H1 (cell line): ENCODE measurements at regions not wholly inside any gene's neighbourhood (a gene's known extent, or its start where the extent isn't known, plus 50 kb on each side); places are given as distances from the start of the nearest gene placed in this dataset.

Source experiments
- CTCF ChIA-PET: fragments of 300-600 bp; sonication (Branson Sonifier 250); formaldehyde crosslinking; loops from one replicate; lab custom pipeline; 2021; ENCODE audit not compliant: partially characterized antibody; lab: Charles Lee
- POLR2A ChIA-PET: fragments of 300-600 bp; sonication (Branson Sonifier 250); formaldehyde crosslinking; loops from one replicate; lab custom pipeline; 2021; ENCODE audit warnings: inconsistent platforms; ENCODE audit not compliant: partially characterized antibody; lab: Charles Lee
- DNase-seq, 2 experiments: peaks; one replicate each; pipeline versions ENCODE4 v3.0.0 to v3.0.0-alpha.2; 2010 to 2022; ENCODE audit warnings: low spot score in 2 of 2, low read depth in 1 of 2, mixed read lengths in 1 of 2
- FAIRE-seq: peaks from 2 replicates; lab custom pipeline; 2011; peaks lifted over from hg19 to GRCh38; lab: Jason Lieb, UNC
- H2AFZ ChIP-seq: 2 replicates; pipeline ENCODE4 v1.8.1; 2012; ENCODE audit warnings: low read length, inconsistent platforms
- H2AK5ac ChIP-seq: 2 replicates; pipeline ENCODE4 v1.6.1; 2013; ENCODE audit warnings: low read depth, low read length
- H2BK120ac ChIP-seq: replicated peaks from 2 replicates; pipeline ENCODE3; 2013; ENCODE audit warnings: low read depth, low read length, inconsistent platforms
- H2BK12ac ChIP-seq: 2 replicates; pipeline ENCODE4 v1.6.1; 2013; ENCODE audit warnings: low read depth, low read length
- H2BK15ac ChIP-seq: 2 replicates; pipeline ENCODE4 v1.6.1; 2013; ENCODE audit warnings: low read length
- H2BK20ac ChIP-seq: 2 replicates; pipeline ENCODE4 v1.6.1; 2013; ENCODE audit warnings: low read length
- H2BK5ac ChIP-seq: 2 replicates; pipeline ENCODE4 v1.6.1; 2013; ENCODE audit warnings: low read depth, low read length
- H3K14ac ChIP-seq: 2 replicates; pipeline ENCODE4 v1.6.1; 2013; ENCODE audit warnings: inconsistent platforms; ENCODE audit not compliant: insufficient read length
- H3K18ac ChIP-seq: 2 replicates; pipeline ENCODE4 v1.6.1; 2013; ENCODE audit warnings: low read length; ENCODE audit errors: extremely low read depth
- H3K23ac ChIP-seq: 2 replicates; pipeline ENCODE4 v1.6.1; 2013; ENCODE audit warnings: inconsistent platforms; ENCODE audit not compliant: insufficient read length
- H3K23me2 ChIP-seq: 2 replicates; pipeline ENCODE4 v1.6.1; 2013; ENCODE audit warnings: low read depth, low read length
- H3K27ac ChIP-seq: 2 replicates; pipeline ENCODE4 v1.6.1; 2011; ENCODE audit warnings: low read depth, low read length, inconsistent platforms
- H3K27me3 ChIP-seq, 4 experiments: replicated peaks in 1 of 4; 1 replicate in 1 of 4; 2 replicates in 3 of 4; pipeline versions ENCODE4 v1.6.1 to v1.8.1; 2011 to 2013; ENCODE audit warnings: low read length in 3 of 4, mild to moderate bottlenecking in 3 of 4, inconsistent platforms in 2 of 4, mixed read lengths in 2 of 4, moderate library complexity in 1 of 4; ENCODE audit not compliant: control insufficient read depth in 3 of 4, insufficient read depth in 3 of 4; ENCODE audit errors: extremely low read depth in 1 of 4
- H3K36me3 ChIP-seq, 4 experiments: 2 replicates each; pipeline versions ENCODE4 v1.6.1 to v1.8.1; 2011 to 2013; ENCODE audit warnings: mild to moderate bottlenecking in 4 of 4, low read length in 3 of 4, moderate library complexity in 2 of 4, control low read depth in 1 of 4, inconsistent platforms in 1 of 4; ENCODE audit not compliant: insufficient read depth in 4 of 4, control insufficient read depth in 2 of 4
- H3K4ac ChIP-seq: replicated peaks from 2 replicates; pipeline ENCODE3; 2013; ENCODE audit warnings: low read length, low read depth, mixed read lengths, inconsistent platforms; ENCODE audit not compliant: insufficient read length
- H3K4me1 ChIP-seq, 4 experiments: replicated peaks in 1 of 4; 1 replicate in 1 of 4; 2 replicates in 3 of 4; pipeline versions ENCODE4 v1.6.1 to v1.8.1; 2011 to 2013; ENCODE audit warnings: low read length in 3 of 4, inconsistent platforms in 2 of 4, mixed read lengths in 1 of 4; ENCODE audit not compliant: insufficient read depth in 4 of 4, control insufficient read depth in 3 of 4
- H3K4me2 ChIP-seq, 2 experiments: 2 replicates each; pipeline versions ENCODE4 v1.6.1 to v1.8.1; 2011 to 2013; ENCODE audit warnings: low read depth in 2 of 2, low read length in 2 of 2, control low read depth in 1 of 2, inconsistent platforms in 1 of 2, mild to moderate bottlenecking in 1 of 2; ENCODE audit not compliant: insufficient read depth in 1 of 2
- H3K4me3 ChIP-seq, 4 experiments: fragments of 200-600, 300-600 bp in 1 of 4; sonication (generic), shearing (Covaris generic), sonication (Bioruptor Twin) in 1 of 4; 2 replicates each; pipeline versions ENCODE4 v1.5.1 to v1.8.1; 2011 to 2016; ENCODE audit warnings: low read length in 4 of 4, low read depth in 3 of 4, control low read depth in 2 of 4, inconsistent platforms in 2 of 4, mild to moderate bottlenecking in 2 of 4, mixed read lengths in 1 of 4, moderate library complexity in 1 of 4; ENCODE audit not compliant: insufficient read depth in 2 of 4; ENCODE audit errors: extremely low read depth in 1 of 4
- H3K56ac ChIP-seq: replicated peaks from 2 replicates; pipeline ENCODE3; 2013; ENCODE audit warnings: low read depth, mild to moderate bottlenecking, mixed read lengths, low read length, inconsistent platforms; ENCODE audit not compliant: insufficient read length
- H3K79me1 ChIP-seq: 2 replicates; pipeline ENCODE4 v1.6.1; 2013; ENCODE audit warnings: low read depth, low read length, control low read depth
- H3K79me2 ChIP-seq, 2 experiments: 2 replicates each; pipeline versions ENCODE4 v1.6.1 to v1.8.1; 2012 to 2013; ENCODE audit warnings: low read length in 2 of 2, mild to moderate bottlenecking in 2 of 2, inconsistent platforms in 1 of 2; ENCODE audit not compliant: insufficient read depth in 2 of 2, control insufficient read depth in 1 of 2
- H3K9ac ChIP-seq, 4 experiments: replicated peaks in 1 of 4; 1 replicate in 1 of 4; 2 replicates in 3 of 4; pipeline versions ENCODE4 v1.6.1 to v1.8.1; 2011 to 2013; ENCODE audit warnings: low read depth in 3 of 4, low read length in 3 of 4, control low read depth in 2 of 4, mild to moderate bottlenecking in 2 of 4, moderate library complexity in 2 of 4, inconsistent platforms in 1 of 4; ENCODE audit errors: extremely low read depth in 1 of 4
- H3K9me3 ChIP-seq, 2 experiments: 2 replicates each; pipeline versions ENCODE4 v1.6.1 to v1.8.1; 2012 to 2013; ENCODE audit warnings: mild to moderate bottlenecking in 2 of 2, moderate library complexity in 2 of 2, control low read depth in 1 of 2, inconsistent platforms in 1 of 2, low read depth in 1 of 2, low read length in 1 of 2, mixed read lengths in 1 of 2; ENCODE audit not compliant: insufficient read depth in 2 of 2
- H4K20me1 ChIP-seq, 2 experiments: replicated peaks in 1 of 2; 2 replicates each; pipeline versions ENCODE3 to v1.8.1; 2011 to 2013; ENCODE audit warnings: inconsistent platforms in 2 of 2, low read length in 2 of 2, mild to moderate bottlenecking in 1 of 2; ENCODE audit not compliant: insufficient read depth in 2 of 2, control insufficient read depth in 1 of 2
- H4K5ac ChIP-seq: 2 replicates; pipeline ENCODE4 v1.6.1; 2013; ENCODE audit warnings: low read length, low read depth, mixed read lengths, inconsistent platforms; ENCODE audit not compliant: insufficient read length
- H4K8ac ChIP-seq: 2 replicates; pipeline ENCODE4 v1.8.0; 2013; ENCODE audit warnings: mild to moderate bottlenecking, moderate library complexity, low read length, inconsistent platforms; ENCODE audit not compliant: insufficient read depth; ENCODE audit errors: extremely low read depth
- H4K91ac ChIP-seq: replicated peaks from 2 replicates; pipeline ENCODE3; 2013; ENCODE audit warnings: low read length, mixed read lengths, inconsistent platforms; ENCODE audit not compliant: insufficient read length
- ASH2L ChIP-seq: fragments of 200-600, 300-600 bp; sonication (generic); IDR thresholded peaks from one replicate; pipeline ENCODE4 v1.7.1; 2017; ENCODE audit warnings: low read length
- BACH1 ChIP-seq: IDR thresholded peaks from 2 replicates; pipeline ENCODE4 v1.6.1; 2012; ENCODE audit warnings: low read length, improper control_type of control experiment
- CBX5 ChIP-seq: fragments of 300-800, 300-1000 bp; sonication (generic); IDR thresholded peaks from 2 replicates; pipeline ENCODE4 v1.7.1; 2016; ENCODE audit warnings: antibody characterized with exemption, low read length, low read depth
- CEBPB ChIP-seq: IDR thresholded peaks from 2 replicates; pipeline ENCODE4 v1.6.1; 2012; ENCODE audit warnings: low read depth, low read length
- CHD1 ChIP-seq: IDR thresholded peaks from 2 replicates; pipeline ENCODE4 v1.6.1; 2012; ENCODE audit warnings: low read depth, low read length, improper control_type of control experiment
- EP300 ChIP-seq, 2 experiments: IDR thresholded peaks; 1 replicate in 1 of 2; 2 replicates in 1 of 2; pipeline ENCODE4 v1.6.1; 2011 to 2012; ENCODE audit warnings: low read depth in 2 of 2, low read length in 2 of 2, mild to moderate bottlenecking in 2 of 2, borderline replicate concordance in 1 of 2, inconsistent platforms in 1 of 2, moderate library complexity in 1 of 2
- FOSL1 ChIP-seq: IDR thresholded peaks from 2 replicates; pipeline ENCODE4 v1.6.1; 2011; ENCODE audit warnings: mild to moderate bottlenecking, low read depth, low read length, moderate library complexity; ENCODE audit not compliant: insufficient read depth
- HDAC2 ChIP-seq, 2 experiments: fragments of 300-600 bp in 1 of 2; sonication (generic) in 1 of 2; IDR thresholded peaks; 2 replicates each; pipeline ENCODE4 v1.6.1; 2011 to 2012; ENCODE audit warnings: low read depth in 2 of 2, low read length in 2 of 2, mild to moderate bottlenecking in 2 of 2, moderate library complexity in 2 of 2, borderline replicate concordance in 1 of 2, inconsistent platforms in 1 of 2
- PHF8 ChIP-seq: fragments of 200-600 bp; sonication (generic); conservative IDR thresholded peaks from 2 replicates; pipeline ENCODE4 v1.7.1; 2012; ENCODE audit warnings: low read depth, mild to moderate bottlenecking, inconsistent platforms, low read length, moderate library complexity
- whole genome bisulfite sequencing, 2 experiments: shearing (Covaris generic) in 1 of 2; methylation state at CpG; one replicate each; pipeline versions ENCODE4 v1.1.6 to v1.1.7; 2013 to 2015; ENCODE audit warnings: low lambda C conversion rate in 2 of 2, mixed read lengths in 2 of 2, inconsistent platforms in 1 of 2, low coverage in 1 of 2, missing lambda C conversion rate in 1 of 2; ENCODE audit not compliant: insufficient replicate concordance in 2 of 2, insufficient coverage in 1 of 2, insufficient read length in 1 of 2; ENCODE audit errors: extremely low coverage in 1 of 2, missing lambda C conversion rate in 1 of 2; 5-methylcytosine and 5-hydroxymethylcytosine counted together
- TF ChIP-seq, protein P1 (sequence below): IDR thresholded peaks from 2 replicates; pipeline ENCODE4 v1.6.1; 2012; ENCODE audit warnings: low read length, inconsistent platforms

DNA sequence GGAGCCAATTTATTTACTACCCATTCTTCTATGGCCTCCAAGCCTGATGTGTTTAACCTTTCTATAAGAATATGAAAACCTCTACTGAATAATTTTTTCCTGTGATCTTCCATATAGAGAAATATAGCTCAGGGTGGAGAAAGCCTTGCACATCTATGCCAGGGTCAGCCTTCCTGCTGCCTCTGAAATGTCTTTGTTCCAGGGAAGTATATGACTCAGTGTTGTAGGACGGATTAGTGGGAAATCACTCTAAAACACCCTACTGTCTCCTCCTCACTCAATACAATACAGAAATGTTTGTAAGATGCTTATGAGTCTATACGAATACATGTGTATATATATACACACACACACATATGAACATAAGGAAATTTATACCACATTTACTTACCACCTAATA lies 1044.9 kb downstream of the BRINP3 start:
- no peak overlapping the region for H3K4ac ChIP-seq
- H3K14ac ChIP-seq, result no peak overlapping the region
- H3K36me3 ChIP-seq, result no peaks in the 10 kb centered on the region
- H2BK20ac ChIP-seq, result no peak overlapping the region
- no peak overlapping the region for H2BK15ac ChIP-seq
- H3K18ac ChIP-seq, result no peak overlapping the region
- H2AFZ ChIP-seq, result no peak overlapping the region
- TF ChIP-seq HDAC2 (IDR thresholded peaks at IDR 0.05; ENCODE audit: borderline replicate concordance in 1 of 2, low read depth in 2 of 2, low read length in 2 of 2) (no peak), EP300 (IDR thresholded peaks at IDR 0.05; ENCODE audit: borderline replicate concordance in 1 of 2, low read depth in 2 of 2, low read length in 2 of 2) (no peak), PHF8 (no peak), ASH2L (no peak), CEBPB (no peak), BACH1 (no peak), FOSL1 (no peak), CHD1 (no peak), CBX5 (no peak)
- TF ChIP-seq, protein P1, sequence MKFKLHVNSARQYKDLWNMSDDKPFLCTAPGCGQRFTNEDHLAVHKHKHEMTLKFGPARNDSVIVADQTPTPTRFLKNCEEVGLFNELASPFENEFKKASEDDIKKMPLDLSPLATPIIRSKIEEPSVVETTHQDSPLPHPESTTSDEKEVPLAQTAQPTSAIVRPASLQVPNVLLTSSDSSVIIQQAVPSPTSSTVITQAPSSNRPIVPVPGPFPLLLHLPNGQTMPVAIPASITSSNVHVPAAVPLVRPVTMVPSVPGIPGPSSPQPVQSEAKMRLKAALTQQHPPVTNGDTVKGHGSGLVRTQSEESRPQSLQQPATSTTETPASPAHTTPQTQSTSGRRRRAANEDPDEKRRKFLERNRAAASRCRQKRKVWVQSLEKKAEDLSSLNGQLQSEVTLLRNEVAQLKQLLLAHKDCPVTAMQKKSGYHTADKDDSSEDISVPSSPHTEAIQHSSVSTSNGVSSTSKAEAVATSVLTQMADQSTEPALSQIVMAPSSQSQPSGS, result no peak
- TF ChIP-seq, all 59 proteins: peak for 0
- H4K91ac ChIP-seq, result no peak overlapping the region
- no peaks in the 10 kb centered on the region for H3K27me3 ChIP-seq
- no peaks in the 10 kb centered on the region for H3K4me1 ChIP-seq
- no peaks in the 10 kb centered on the region for H3K79me1 ChIP-seq
- H2BK12ac ChIP-seq, result no peak overlapping the region
- DNase-seq (no peak), FAIRE-seq (no peak)
- H3K4me2 ChIP-seq, result no peak overlapping the region
- H3K9ac ChIP-seq, result no peak overlapping the region
- H4K5ac ChIP-seq, result no peak overlapping the region
- no peaks in the 10 kb centered on the region for H3K79me2 ChIP-seq
- no peaks in the 10 kb centered on the region for H4K20me1 ChIP-seq
- WGBS, 2 experiments, result 88% methylated on average over 2 of the region's 2 CpGs; no CpG with 5 or more reads in 1 of the 2 experiments
- no peak overlapping the region for H3K4me3 ChIP-seq
- no peak overlapping the region for H2BK120ac ChIP-seq
- H3K9me3 ChIP-seq, result no peaks in the 10 kb centered on the region
- H4K8ac ChIP-seq, result no peak overlapping the region
- H3K23ac ChIP-seq, result no peak overlapping the region
- H3K27ac ChIP-seq, result no peak overlapping the region
- POLR2A ChIA-PET, result no interaction called here
- no peak overlapping the region for H2BK5ac ChIP-seq
- H2AK5ac ChIP-seq, result no peak overlapping the region
- H3K23me2 ChIP-seq, result no peaks in the 10 kb centered on the region
- no peak overlapping the region for H3K56ac ChIP-seq
- CTCF ChIA-PET, result interaction anchor here (0.6 to 1.7 kb wide), 3 partner anchors 9 to 888 kb away, joined by 3 to 4 read pairs (median 4); no protein-coding TSS in a partner anchor
